ENCODE measurements at regions not wholly inside any gene's neighbourhood (a gene's known extent, or its start where the extent isn't known, plus 50 kb on each side); places are given as distances from the start of the nearest gene placed in this dataset.
A peak's percentile ranks its signal among the peaks of the same experiment; 100 is the strongest.

DNA sequence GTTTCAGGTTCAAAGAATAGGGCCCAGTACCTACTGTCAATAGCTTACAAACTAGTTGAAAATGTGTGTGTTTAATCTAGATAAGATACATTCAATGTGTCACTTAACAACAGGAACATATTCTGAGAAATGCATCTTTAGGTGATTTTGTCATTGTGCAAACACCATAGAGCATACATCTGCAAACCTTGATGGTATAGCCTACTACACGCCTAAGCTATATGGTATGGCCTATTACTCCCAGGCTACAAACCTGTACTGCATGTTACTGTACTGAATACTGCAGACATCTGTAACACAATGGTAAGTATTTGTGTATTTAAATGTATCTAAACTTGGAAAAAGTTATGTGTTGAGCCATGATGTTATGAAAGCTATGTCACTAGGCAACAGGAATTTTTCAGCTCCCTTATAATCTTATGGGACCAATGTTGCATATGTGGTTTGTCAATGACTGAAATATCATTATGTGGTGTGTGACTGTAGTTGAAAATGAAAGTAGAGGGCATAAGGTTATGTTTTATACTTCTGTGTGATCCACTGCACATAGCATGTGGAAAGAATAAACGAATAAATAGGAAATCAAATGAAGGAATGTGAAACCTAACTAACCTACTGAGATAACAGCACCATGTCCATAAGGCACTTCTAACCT, 129.0 kb upstream of the CAMK1G start:
- no peak for DNase-seq

DNA sequence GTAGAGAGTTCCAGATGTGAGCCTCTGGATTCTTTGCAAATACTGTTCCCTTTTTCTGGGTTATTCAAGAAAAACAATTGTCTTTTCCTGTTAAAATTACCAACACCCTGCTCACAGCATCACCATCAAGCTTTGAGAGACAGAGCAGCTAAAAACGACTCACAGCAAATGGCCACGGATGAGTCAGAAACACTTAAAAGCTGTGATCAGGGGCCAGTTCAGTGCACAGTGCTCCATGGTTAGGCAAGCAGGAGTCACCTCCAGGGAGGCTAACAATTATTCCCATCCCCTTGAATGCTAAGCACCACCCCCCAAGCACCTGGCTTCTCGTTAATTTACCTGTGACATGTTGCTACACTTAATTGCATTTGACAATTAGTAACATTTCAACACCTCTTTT, 128.4 kb upstream of the CAMK1G start:
- peak in 2 of 3 donors; percentile 16 to 30 for DNase-seq

DNA sequence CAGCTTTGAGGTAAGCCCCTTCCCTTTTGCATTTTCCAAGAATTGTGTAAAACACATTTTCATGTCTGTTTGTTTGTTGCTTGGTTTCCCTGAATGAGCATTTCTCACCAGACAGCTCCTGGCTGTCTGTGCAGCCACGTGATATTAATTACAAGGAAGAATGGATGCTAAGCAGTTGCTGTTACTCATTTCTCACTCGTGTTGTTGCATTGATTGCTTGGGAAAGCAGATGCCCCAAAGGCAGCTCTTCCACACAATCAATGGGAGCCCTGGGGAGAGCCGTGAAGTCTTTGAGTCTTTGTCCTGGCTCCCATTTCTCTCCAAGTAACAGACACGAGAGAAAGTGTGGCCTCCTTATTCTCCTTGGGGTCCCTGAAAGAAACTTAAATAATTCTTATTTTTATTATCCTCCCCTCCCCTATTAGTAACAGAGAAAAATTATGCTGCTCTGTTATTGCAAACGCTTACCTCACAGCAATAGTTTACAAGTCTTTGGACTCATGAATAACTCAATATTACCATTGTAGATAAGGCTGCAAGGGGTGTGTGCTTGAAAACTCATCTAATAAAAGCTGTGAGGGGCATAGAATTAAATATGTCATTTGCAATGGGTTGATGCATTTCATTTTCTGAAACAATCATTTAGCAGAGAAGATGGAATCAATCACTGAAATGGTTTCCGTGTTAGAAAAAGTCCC, 127.7 kb upstream of the CAMK1G start:
- no peak for DNase-seq

DNA sequence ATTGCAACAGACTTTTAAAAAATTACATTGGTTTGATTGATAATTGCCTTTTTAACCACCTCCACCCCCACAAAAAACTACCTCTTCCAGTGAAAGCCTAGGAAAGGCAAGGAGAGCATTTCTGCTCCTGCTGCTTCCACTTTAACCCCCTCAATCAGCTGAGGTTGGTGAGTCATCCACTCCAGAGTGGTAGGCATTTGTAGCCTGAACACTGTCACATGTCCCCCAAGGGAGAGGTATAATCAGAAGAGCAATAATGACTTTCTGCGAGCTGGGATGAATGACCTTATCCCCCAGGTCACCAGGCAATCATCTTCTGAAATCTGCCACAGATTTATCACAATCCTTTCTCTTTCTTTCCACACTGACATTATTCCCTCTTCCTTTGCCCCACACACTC, 126.6 kb upstream of the CAMK1G start:
- peak; percentile 20 to 47 (median 35) for DNase-seq

DNA sequence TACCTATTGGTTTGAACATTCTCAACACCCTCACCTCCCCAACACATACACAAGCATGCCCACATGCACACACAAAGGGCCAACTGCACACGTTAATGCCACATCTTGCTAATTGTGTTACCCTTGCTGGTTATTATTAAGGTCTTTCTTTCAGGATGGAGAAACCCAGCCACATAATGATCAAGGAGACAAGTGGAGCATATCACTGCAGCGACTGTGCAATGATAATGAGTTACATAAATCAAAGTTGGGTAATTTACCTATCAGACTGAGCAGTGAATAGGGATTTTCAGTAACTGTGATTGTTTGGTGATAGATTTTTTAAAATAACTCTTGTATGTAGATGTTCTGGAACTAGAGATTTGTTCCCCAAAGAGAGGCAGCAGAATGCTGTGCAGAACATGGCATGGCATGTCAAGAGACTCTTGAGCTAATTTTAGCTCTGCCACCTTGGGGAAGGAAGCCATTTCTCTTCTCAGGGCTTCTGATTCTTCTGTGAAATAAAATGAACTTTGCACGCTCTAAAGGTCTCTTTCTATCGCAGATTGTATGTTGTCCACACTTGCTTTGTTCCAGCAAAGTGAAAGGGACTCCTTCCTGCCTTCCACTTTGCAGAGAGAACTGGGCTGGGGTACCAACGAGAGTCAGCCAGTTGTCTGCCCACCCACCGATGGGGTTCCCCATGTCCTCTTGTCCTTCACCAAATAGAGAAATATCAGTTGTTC, 126.0 kb upstream of the CAMK1G start:
- DNase-seq, result no peak

DNA sequence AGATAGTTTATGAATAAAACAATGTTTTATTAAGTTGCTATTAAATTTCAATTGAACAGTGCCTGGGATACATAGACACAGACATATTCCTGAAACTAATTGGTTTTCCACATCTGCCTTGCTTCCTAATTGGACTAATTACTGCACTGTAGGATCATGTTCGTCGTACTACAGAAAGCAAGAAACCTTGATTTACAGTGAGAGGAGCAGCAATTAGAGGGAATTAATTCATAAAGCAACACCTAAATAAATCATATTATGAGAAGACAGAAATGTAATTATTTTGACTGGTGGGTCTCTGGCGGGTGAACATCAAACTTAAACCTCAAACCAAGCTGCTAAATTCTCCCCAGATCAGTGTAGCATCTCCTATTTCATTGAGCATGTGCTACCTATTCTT, 124.6 kb upstream of the CAMK1G start:
- DNase-seq, result no peak

DNA sequence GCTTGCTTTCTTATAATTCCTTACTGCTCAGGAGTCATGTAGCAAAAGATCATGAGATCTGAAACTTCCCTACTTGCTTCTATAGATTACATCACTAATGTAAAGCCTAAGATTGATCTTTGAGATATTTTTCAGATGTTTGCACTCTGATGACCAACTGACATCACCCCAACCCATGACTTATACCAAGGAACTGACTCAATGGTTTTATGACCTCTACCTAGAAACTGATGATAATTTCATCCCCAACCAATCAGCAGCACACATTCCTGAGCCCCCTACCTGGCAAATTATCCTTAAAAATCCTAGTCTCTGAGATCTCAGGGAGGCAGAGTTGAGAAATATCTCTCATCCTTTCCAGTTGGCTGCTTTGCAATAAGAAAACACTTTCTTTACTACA, 122.3 kb upstream of the CAMK1G start:
- DNase-seq, result peak in 2 of 3 donors; percentile 7 to 38

DNA sequence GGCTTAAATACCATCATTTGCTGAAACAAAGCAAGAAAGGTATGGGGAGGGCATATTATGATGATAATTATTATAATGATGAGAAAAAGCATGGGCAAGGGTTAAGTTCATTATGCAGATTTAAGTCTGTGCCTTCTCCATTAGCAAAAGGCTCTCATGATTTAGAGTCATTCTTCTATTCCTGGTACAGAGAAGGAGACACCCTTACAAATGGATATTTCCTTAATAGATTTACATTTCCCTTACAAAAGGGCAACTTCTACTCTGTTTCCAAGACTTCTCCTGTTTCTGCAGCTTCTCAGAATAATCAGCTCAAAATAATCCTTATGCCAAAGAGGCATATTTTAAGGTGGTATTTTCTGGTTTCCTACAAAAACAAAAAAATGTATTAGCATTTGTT, 121.1 kb upstream of the CAMK1G start:
- DNase-seq, result no peak

DNA sequence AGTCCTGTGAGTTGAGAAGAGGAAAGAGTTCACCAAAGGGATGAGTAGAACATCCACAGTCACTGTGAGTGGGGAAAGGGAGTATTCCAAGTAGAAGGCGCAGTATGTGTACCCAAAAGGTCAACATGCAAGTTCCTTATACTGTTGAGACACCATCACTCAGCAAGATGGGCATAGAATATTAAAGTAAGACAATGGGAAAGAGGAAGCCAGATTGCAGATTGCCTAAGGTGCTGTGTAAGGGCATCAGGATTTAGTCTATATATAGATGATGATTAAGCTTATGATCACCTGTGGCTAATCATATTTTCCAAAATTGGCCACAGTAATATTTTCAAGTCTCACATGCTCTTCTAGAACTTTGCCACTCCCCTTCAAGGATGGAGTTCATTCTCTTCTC, 120.1 kb upstream of the CAMK1G start:
- DNase-seq, result peak in 2 of 3 donors; percentile 18 to 26

DNA sequence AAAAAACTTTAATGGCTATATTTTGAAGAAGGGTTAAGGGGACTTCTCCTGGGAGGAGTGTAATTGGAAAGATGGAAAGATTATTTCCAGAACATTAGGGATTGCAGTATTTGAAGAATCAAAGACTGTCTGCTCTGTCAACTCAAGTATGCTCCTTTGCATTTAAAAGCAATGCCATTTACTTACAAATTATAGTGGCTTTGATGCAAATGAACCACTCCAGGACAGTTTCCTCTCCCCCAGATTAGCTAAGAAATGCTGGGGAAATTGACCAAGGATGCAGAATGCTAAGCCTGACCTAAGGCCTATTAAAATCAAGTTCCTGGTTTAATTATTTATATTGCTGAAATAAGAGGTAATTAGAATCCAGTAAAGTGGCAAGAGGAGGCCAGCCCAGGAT, 110.5 kb upstream of the CAMK1G start:
- no peak for DNase-seq

DNA sequence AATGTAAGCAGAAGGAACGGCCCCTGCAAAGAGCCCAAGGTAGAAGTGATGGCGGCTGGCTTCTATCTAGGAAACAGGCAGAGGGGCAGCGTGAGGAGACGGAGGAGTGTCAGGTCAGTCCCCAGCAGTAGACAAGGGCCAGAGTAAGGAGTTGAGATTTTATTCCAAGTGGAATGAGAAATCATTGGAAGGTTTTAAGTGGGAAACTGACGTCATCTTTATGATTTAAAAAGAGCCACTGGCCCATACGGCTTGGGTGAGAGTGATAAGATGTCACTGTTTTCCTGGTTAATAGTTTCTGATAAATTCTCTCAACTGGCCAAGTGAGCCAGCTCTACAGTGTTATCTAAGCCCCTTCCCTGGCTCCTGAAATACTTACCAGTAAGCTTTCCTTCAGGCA, 103.2 kb upstream of the CAMK1G start:
- no peak for DNase-seq

DNA sequence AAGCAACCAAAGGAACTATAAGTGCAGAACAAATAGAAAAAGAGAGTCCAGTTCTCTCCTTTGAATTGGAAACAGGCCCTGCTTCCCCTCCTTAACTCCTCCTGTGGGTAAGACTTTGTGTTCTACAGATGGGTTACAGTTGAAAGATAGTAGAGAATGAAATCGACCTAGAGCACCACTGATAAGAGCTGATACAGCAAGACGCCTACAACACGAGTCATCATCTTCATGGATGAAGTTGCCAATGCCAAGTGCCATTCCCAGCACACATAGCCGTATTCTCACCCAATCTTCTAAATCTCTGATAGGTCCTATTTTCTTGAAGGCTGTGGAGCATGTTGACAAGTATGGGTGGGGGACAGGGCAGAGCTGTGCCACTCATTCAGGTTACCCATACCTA, 99.8 kb upstream of the CAMK1G start:
- no peak for DNase-seq

DNA sequence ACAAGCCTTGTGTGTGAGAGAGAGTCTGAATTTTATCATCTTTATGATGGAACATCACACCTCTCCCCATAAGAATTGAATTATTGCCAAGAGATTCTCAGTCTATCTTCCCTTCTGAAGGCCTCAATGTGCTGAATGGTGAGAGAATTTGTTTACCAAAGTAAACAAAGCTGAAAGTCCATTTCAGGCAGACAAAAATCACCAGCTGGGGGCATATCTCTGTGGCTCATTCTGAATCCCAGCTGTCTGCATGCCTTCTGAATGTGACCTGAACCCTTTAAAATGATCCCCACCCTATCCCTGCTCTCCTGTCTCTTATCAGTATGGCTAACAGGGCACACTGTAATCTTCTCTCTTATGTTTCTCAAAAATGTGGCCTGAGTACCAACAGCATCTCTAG, 99.1 kb upstream of the CAMK1G start:
- DNase-seq, result no peak

DNA sequence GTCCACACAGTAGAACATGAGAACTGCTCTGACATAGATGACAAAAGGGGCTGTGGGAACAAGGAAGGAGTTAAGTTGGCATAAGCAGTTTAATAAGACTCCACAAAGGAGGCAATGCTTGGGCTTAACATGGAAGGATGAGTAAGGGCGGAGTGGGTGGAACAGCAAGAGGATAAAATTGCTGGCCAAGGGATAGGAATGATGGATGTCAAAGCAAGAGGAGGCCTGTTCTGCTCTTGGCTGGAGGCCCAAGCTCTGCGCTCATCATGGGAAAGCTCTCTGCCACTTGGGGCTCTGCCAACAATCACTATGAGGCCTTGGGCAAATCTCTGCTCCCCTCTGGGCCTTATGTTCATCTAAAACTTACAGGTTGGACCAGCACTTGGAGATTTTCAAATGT, 98.3 kb upstream of the CAMK1G start:
- DNase-seq, result no peak

DNA sequence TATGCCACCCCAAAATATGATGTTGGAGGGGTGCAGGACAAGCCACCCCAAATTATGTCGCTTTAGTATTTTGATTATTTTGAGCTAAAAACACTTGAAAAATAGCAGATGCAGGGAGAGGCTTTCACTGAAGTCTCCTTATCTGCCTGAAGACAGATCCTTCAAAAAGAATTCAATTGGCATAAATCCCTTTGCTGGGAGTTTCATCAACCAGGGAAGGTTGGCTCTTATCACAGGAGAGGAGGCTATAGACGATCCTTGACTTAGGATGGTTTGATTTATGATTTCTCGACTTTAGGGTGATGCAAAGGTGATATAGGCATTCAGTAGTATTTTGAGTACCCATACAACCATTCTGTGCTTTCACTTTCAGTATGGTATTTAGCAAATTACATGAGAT, 97.8 kb upstream of the CAMK1G start:
- DNase-seq, result no peak

DNA sequence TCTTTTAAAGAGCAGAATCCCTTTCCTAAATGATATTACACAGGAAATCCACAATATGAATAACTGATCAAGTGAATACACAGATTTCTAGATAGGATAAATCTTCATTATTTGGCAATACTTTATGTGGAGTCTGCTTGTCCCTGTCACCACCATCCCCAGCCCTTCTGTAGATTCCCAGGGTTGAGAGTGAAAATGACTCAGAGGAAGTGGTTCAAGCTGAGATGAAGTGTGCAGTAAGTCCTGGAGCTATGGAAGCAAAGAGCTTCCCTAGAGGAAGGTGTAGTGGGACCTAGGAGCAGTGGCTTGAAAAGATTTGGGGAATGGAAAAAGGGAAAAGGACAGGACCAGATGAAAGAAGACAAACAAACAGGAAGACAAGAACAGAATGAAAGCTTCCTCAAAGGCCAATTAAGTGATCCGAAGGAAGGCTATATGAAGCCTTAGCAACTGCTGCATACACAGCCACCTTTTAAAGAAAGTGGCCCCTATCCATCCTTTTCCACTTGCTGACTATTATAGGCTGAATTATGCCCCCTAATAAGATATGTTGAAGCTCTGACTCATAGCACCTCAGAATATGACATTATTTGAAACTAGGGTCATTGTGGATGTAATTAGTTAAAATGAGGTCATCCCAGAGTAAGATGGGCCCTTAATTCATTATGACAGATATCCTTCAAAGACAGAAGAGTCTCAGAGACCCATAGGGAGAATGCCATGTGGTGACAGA, 96.5 kb upstream of the CAMK1G start:
- peak in 2 of 3 donors; percentile 21 to 22 for DNase-seq

DNA sequence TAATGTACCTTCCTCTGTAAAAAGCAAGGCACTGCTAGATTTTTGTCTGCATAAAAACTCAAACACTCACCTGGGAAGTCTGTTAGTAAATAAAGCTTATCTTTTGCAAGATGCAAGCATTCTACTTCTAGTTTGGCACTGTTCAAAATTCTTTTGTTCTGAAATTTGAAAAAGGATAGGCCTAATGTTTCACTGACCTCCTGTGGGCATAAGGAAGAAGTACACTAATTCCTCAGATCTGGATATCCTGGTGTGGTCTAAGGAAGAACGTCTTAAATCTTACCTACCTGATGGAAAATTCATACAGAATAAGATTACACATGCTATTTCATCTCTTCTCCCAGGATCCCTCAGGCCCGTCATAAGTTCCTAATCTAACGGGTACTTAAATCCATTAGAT, 93.5 kb upstream of the CAMK1G start:
- DNase-seq, result no peak

DNA sequence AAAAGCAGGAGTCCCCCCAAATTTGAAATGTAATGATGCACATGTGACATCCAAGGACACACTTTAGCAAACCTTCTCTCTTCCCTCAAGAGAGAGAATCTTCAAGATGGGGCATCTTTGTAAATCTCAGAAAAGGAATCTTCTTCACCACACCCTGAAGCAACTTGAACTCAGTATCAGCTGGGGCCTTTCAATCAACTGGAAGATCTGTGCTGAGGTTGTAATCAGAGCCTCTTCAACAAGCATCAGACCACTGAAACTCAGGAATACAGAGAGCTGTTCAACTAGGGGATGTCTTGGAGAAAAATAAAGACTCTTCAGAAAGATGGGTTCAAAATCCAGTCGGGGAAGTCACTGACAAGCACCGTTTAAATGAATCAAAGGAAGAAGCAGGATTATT, 92.5 kb upstream of the CAMK1G start:
- no peak for DNase-seq

DNA sequence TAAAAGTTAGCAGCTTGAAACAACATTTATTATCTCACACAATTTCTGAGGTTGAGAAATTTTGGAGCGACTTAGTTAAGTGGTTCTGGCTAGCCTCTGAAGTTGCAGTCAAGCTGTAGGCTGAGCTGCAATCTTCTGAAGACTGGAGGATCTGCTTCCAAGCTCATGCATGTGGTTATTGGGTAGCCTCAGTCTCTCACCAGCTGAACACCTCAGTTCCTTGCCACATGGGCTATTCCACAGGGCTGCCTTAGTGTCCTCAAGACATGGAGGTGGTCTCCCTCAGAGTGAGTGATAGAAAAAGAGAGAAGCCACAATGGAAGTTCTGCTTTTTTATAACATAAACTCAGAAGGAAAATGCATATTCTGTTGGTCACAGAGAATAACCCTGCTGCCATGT, 92.0 kb upstream of the CAMK1G start:
- DNase-seq, result no peak

DNA sequence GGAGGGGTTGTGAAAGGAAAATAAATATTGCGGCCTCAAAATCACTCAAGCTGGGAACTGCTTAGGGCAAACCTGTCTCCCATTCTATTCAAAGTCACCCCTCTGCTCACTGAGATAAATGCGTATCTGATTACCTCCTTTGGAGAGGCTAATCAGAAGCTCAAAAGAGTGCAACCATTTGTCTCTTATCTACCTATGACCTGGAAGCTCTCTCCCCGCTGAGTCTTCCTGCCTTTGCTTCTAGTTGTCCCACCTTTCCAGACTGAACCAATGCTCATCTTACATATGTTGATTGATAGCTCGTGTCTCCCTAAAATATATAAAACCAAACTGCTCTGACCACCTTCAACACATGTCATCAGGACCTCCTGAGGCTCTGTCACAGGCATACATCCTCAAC, 91.6 kb upstream of the CAMK1G start:
- no peak for DNase-seq

DNA sequence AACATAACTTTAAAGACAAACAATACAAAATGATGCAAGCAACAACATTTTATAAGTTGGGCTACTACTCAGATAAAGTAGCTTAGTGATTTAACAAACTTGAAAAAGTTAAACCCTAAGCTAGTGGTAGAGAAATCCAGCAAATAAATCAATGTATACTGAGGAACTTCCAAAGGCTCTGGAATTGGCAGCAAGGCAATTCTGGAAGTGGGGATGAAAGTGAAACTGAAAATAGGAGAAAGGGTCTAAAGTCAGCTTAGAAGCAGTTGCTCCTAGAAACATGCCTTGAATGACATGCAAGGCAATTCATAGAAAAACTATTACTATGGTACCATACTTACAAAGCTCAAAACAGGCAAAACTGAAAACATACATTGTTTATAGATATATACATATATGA, 90.0 kb upstream of the CAMK1G start:
- peak in 2 of 3 donors; percentile 5 to 23 for DNase-seq

DNA sequence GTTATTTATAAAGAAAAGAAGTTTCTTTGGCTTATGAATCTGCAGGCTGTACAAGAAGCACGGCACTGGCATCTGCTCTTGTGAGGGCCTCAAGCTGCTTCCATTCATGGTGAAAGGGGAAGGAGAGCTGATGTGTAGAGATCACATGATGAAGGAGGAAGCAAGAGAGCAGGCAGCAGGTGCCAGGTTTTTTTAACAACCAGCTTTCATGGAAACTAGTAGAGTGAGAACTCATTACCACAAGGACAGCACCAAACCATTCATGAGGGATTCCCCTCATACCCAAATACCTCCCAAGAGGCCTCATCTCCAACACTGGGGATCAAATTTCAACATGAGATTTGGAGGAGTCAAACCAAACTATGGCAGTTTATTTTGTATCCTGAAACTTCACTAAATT, 85.8 kb upstream of the CAMK1G start:
- no peak for DNase-seq

DNA sequence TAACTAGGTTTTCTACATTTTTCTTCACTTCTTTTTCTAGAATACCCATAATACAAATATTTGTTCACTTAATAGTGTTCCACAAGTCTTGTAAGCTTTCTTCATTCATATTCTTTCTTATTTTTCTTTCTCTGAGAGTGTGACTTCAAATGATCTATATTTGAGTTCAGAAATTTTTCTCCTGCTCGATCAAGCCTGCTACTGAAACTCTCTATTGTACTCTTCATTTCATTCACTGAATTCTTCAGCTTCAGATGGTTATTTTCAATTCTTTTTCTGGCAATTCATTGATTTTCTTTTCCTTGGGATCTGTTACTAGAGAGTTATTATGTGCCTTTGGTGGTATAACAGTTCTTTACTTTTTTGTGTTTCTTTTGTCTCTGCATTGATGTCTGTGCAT, 82.5 kb upstream of the CAMK1G start:
- no peak for DNase-seq

DNA sequence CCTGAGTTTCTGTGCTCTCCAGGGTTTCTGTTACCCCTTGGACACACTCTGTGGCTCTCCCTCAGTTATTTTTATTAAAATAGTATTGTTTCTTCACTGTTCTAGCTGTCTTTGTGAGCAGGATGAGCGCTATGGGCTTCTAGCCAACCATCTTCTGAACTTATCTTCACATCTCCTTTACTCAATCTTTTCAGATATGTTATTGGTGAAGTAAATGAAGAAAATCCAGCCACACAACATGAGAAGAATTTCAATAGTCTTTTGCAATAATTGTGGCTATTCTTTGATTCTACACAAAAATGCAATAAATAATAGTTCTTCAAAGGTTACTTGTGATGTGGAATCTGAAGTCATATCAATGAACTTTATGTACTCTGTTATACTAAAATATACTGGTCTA, 80.3 kb upstream of the CAMK1G start:
- DNase-seq, result no peak
